Smooth muscle cell (in vitro differentiated cells): ENCODE measurements at regions not wholly inside any gene's neighbourhood (a gene's known extent, or its start where the extent isn't known, plus 50 kb on each side); places are given as distances from the start of the nearest gene placed in this dataset.

ENCODE experiments used
- DNase-seq: peaks from one replicate; lab custom pipeline; 2025; ENCODE audit not compliant: unreplicated experiment; lab: John Stamatoyannopoulos, UW
- H2AFZ ChIP-seq: fragments of 200-600 bp; sonication (generic); 2 replicates; pipeline ENCODE4 v1.6.0; 2016; ENCODE audit warnings: antibody characterized with exemption, low read depth, mild to moderate bottlenecking
- H3F3A ChIP-seq: fragments of 200-600 bp; sonication (generic); 2 replicates; pipeline ENCODE4 v1.6.0; 2017; ENCODE audit warnings: antibody characterized with exemption, low read depth
- H3K27ac ChIP-seq: fragments of 200-600 bp; sonication (generic); 2 replicates; pipeline ENCODE4 v1.5.1; 2016; ENCODE audit warnings: low read depth, mild to moderate bottlenecking
- H3K27me3 ChIP-seq: fragments of 200-600 bp; sonication (generic); 2 replicates; pipeline ENCODE4 v1.6.1; 2016; ENCODE audit warnings: low read depth, mild to moderate bottlenecking
- H3K36me3 ChIP-seq: fragments of 200-600 bp; sonication (generic); 2 replicates; pipeline ENCODE4 v1.5.1; 2016; ENCODE audit warnings: low read depth
- H3K4me1 ChIP-seq: fragments of 200-600 bp; sonication (generic); 2 replicates; pipeline ENCODE4 v1.5.1; 2016; ENCODE audit warnings: low read depth
- H3K4me2 ChIP-seq: fragments of 200-600 bp; sonication (generic); 2 replicates; pipeline ENCODE4 v1.6.0; 2016; ENCODE audit warnings: mild to moderate bottlenecking
- H3K4me3 ChIP-seq: fragments of 200-600 bp; sonication (generic); 2 replicates; pipeline ENCODE4 v1.5.1; 2016; ENCODE audit warnings: mild to moderate bottlenecking
- H3K79me2 ChIP-seq: fragments of 200-600 bp; sonication (generic); 2 replicates; pipeline ENCODE4 v1.6.0; 2016; ENCODE audit warnings: low read depth, mild to moderate bottlenecking
- H3K9ac ChIP-seq: fragments of 200-600 bp; sonication (generic); 2 replicates; pipeline ENCODE4 v1.6.0; 2016; ENCODE audit warnings: low read depth
- H3K9me3 ChIP-seq: fragments of 200-600 bp; sonication (generic); replicated peaks from 2 replicates; pipeline ENCODE4 v1.5.1; 2016; ENCODE audit warnings: low read depth
- H4K20me1 ChIP-seq: fragments of 200-600 bp; sonication (generic); 2 replicates; pipeline ENCODE4 v1.6.0; 2016; ENCODE audit warnings: low read depth
- CTCF ChIP-seq: fragments of 200-600 bp; sonication (generic); IDR thresholded peaks from 2 replicates; pipeline ENCODE4 v1.5.1; 2017; ENCODE audit warnings: borderline replicate concordance, mild to moderate bottlenecking, antibody characterized with exemption; ENCODE audit not compliant: insufficient read depth, poor library complexity, severe bottlenecking
- WGBS: methylation state at CpG from one replicate; pipeline ENCODE4 v1.1.7; 2016; ENCODE audit warnings: low lambda C conversion rate; 5-methylcytosine and 5-hydroxymethylcytosine counted together

GRCh38 chr11:122204206-122204605 lies 88.2 kb upstream of the BLID start:
- Histone ChIP-seq H2AFZ (no peak overlapping the region), H3K27ac (no peak overlapping the region), H3K9me3 (no peaks in the 10 kb centered on the region), H3K4me3 (no peak overlapping the region), H3K4me2 (no peak overlapping the region), H3K27me3 (no peaks in the 10 kb centered on the region), H3F3A (peaks cover 10% of the 10 kb centered on the region), H4K20me1 (no peaks in the 10 kb centered on the region), H3K9ac (no peak overlapping the region), H3K4me1 (peaks cover 10% of the 10 kb centered on the region), H3K36me3 (no peaks in the 10 kb centered on the region), H3K79me2 (peaks cover 31% of the 10 kb centered on the region)
- no peak for TF ChIP-seq CTCF
- DNase-seq: no peak
- WGBS: 54% methylated on average over 5 of the region's 5 CpGs

- no peaks in the 10 kb centered on the region for H3K9me3 ChIP-seq
- peak; percentile 99 for TF ChIP-seq CTCF
- peak overlapping the region; percentile 90 for H3K4me2 ChIP-seq
- 20% methylated on average over 19 of the region's 19 CpGs for WGBS
- DNase-seq: peak; percentile 46
- no peaks in the 10 kb centered on the region for H3K27me3 ChIP-seq
- peaks cover 31% of the 10 kb centered on the region for H3K79me2 ChIP-seq
- H3F3A ChIP-seq: peaks cover 14% of the 10 kb centered on the region
- H3K36me3 ChIP-seq: no peaks in the 10 kb centered on the region
- no peaks in the 10 kb centered on the region for H4K20me1 ChIP-seq
- peak overlapping the region; percentile 85 for H3K9ac ChIP-seq
- peaks cover 13% of the 10 kb centered on the region for H3K4me1 ChIP-seq
- H2AFZ ChIP-seq: peak overlapping the region; percentile 10
- peak overlapping the region; percentile 87 for H3K27ac ChIP-seq
- peak overlapping the region; percentile 56 for H3K4me3 ChIP-seq
Observed at GRCh38 chr11:122202951-122203456, 87.0 kb upstream of the BLID start.

GRCh38 chr11:122202161-122202950 lies 86.3 kb upstream of the BLID start:
- Histone ChIP-seq H3K9me3 (no peaks in the 10 kb centered on the region), H3K27ac (peak overlapping the region; percentile 87), H3K27me3 (no peaks in the 10 kb centered on the region), H3K79me2 (peaks cover 31% of the 10 kb centered on the region), H3K4me3 (peak overlapping the region; percentile 56), H3K36me3 (no peaks in the 10 kb centered on the region), H4K20me1 (no peaks in the 10 kb centered on the region), H2AFZ (peak overlapping the region; percentile 10), H3F3A (peaks cover 20% of the 10 kb centered on the region), H3K4me1 (peaks cover 14% of the 10 kb centered on the region), H3K9ac (peak overlapping the region; percentile 85), H3K4me2 (peak overlapping the region; percentile 90)
- no peak for DNase-seq
- 29% methylated on average over 16 of the region's 16 CpGs for WGBS
- no peak for TF ChIP-seq CTCF

- Histone ChIP-seq H3K36me3 (no peaks in the 10 kb centered on the region), H3K9me3 (no peaks in the 10 kb centered on the region), H3K4me3 (peak overlapping the region; percentile 56), H2AFZ (no peak overlapping the region), H4K20me1 (no peaks in the 10 kb centered on the region), H3K79me2 (peaks cover 37% of the 10 kb centered on the region), H3F3A (peaks cover 27% of the 10 kb centered on the region), H3K27ac (peak overlapping the region; percentile 30), H3K4me2 (peak overlapping the region; percentile 90), H3K4me1 (peaks cover 21% of the 10 kb centered on the region), H3K27me3 (no peaks in the 10 kb centered on the region), H3K9ac (no peak overlapping the region)
- WGBS: 93% methylated on average over 4 of the region's 4 CpGs
- no peak for DNase-seq
- no peak for TF ChIP-seq CTCF
Observed at GRCh38 chr11:122201106-122201505, 85.1 kb upstream of the BLID start.
